ENCODE measurements at regions not wholly inside any gene's neighbourhood (a gene's known extent, or its start where the extent isn't known, plus 50 kb on each side); places are given as distances from the start of the nearest gene placed in this dataset.

DNA sequence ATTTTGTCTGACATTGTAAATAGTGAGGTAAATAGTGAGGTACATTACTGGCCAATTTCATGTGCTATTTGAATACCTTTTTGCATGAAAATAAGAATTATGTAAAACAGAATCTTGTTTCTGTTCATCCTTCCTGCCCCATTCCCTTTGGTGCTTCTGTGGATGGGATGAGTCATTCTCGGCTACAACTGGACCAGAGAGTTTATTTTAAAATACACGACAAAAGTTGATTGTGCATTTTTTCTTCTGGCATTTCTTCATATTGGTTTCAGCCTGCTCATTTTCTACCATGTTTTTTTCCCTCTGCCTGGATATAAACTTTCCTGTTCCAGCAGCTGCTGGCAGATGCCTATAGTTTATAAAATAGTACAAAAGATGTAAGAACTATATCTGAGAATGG, 107.5 kb downstream of the CYSLTR2 start:
- no peak for DNase-seq

DNA sequence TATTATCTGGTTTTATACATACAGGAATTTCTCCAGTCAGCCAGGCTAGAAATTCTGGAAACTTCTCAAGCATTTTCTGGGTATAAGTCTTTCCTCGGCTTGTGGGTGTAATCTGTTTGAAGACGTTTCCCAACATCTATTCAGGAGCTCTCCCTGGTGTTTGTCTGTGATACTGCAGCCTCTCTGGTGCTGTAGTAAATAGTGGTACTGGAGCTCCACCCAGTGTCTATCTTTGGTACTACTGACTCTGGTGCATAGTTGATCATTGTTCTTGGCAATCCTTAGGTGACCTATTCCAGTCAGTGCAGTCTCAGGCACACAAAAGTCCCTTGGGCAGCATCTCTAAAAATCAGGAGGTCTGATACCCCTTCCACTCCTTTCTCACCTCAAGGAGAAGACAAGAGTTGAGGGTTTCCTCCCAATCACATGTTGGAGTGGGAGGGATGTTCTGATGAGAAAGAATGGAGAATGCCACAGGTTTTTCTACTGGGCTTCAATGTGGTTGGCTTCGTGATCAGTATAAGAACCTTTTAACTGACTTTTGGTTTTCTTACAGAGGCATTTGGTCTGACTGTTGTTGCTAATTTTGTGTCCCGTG, 115.5 kb downstream of the CYSLTR2 start:
- DNase-seq = peak; percentile 55

DNA sequence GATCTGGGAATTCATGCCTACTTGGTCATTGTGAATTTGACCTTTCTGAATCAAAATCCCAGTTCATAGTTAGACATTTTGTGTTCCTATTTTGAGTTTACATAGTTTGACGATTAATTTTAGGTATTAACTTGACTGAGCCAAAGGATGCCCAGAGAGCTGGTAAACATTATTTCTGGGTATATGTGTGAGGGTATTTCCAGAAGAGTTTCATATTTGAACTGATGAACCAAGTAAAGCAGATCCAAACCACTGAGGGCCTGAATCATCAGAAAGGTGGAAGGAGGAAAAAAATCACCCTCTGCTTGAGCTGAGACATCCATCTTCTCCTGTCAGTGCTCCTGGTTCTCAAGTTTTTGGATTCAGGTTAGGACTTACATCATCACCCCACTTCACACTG, 116.6 kb downstream of the CYSLTR2 start:
- no peak for DNase-seq

DNA sequence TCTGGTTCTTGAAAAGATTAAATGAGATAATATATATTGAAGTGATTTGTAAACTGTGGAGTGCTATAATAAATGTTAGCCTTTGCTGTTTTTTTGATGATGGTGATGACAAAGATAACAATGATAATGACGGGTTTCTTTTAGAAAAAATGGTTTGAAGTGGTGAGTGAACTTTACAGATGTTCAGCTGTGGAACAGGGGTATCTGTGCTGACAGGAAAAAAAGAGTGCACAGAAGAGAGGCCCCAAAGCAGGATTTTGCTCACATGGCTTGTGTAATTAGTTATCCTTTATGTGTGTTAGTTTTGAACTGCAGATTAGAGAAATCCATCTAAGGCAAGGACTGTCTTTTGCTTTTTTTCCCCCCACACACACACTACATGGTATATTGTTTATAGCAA, 119.2 kb downstream of the CYSLTR2 start:
- no peak for DNase-seq

DNA sequence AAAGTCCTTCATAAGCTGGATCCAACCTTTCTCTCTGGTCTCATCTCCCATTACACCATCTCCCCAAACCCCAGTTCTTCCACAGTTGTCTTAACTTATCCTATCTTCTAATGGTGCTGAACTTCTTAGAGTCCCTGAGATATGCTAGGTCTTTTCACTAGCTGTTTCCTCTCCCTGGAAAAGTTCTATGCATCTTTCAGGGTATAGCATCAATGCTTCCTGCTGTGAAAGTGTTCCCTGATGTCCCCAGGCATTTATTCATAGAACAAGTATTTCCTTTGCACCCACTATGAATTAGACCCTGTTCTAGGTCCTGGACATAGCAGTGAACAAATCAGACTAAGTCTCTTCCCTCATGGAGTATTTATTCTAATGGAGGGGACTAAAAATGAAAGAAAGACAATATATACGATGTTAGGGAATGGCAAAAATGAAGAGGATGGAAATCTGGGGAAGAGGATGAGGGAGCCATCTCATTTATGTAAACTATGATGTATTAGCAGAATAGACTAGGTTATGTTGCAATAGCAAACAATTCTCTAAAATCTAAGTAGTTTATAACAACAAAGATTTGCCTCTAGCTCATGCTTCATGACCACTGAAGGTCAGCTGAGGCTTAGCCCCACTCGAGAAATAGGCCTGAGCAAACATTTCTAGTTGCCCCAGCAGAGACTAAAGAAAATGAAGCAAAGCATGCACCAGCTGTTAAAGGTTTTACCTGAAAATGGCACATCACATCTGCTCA, 120.0 kb downstream of the CYSLTR2 start:
- no peak for DNase-seq

DNA sequence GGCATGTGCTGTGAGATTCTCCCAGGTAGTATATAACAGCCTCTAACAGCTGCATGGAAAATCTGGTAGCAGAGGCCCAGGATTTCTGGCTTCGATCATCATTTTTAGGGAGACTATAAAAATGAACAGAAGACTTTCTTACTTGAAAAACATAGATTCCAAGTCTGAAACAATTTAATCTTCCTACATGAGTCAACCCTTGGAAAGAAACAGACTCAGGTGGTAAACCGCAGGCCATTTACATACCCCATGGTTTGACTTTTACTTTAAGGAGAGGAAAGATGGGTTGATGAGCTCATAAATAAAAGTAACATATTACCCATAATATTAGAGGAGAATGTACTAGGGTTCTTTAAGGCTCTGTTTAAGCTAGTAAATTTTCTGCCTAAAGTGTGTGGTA, 121.6 kb downstream of the CYSLTR2 start:
- no peak for DNase-seq

DNA sequence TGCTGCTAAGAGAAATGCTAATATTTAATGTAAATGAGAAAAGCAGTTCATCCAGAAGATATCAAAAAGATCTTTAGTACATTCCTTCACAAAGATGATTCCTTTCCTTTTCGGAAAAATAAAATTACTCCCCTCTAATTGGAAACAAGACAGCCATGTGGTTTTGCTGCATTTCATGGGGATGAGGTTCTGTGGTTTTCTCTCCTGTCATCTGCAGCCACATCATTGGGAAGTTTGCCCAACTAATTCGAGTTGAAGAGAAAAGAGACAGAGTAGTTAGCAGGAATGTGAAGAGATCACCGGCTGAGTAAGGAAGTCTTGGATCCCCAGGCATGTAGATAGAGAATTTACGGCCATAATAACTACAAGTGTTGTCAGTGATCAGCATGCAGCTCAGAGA, 122.1 kb downstream of the CYSLTR2 start:
- no peak for DNase-seq

DNA sequence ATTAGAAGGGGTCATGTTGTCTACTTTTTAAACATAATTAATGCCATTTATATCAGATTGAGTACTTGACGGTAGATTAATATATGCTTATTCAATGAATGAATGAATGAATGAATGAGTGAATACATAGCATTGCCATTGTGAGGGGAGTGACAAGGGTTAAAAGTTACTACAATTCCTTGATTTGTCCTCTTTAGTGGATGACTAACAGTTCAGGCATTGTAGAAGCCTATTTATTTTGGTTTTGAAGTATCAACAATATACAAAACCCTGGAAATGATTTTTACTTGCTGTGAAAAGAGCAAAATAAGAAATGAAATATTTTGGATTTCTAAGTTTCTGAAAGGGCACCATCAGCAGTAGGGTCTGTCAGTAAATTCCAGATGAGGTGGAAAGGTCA, 122.7 kb downstream of the CYSLTR2 start:
- DNase-seq = no peak

DNA sequence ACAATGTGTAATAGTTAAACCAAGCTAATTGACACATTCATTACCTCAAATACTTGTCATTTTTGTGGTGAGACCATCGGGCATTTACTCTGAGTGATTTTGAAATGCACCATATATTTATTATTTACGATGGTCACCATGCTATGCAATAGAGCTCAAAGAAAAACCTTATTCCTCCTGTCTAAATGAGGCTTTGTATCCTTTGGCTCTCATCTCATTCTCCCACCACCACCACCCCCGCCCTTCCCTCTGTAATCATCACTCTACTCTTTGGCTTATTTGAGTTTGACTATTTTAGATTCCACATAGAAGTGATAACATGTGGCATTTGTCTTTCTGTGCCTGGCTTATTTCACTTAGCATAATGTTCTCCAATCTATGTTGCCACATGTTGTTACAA, 124.9 kb downstream of the CYSLTR2 start:
- DNase-seq = no peak

DNA sequence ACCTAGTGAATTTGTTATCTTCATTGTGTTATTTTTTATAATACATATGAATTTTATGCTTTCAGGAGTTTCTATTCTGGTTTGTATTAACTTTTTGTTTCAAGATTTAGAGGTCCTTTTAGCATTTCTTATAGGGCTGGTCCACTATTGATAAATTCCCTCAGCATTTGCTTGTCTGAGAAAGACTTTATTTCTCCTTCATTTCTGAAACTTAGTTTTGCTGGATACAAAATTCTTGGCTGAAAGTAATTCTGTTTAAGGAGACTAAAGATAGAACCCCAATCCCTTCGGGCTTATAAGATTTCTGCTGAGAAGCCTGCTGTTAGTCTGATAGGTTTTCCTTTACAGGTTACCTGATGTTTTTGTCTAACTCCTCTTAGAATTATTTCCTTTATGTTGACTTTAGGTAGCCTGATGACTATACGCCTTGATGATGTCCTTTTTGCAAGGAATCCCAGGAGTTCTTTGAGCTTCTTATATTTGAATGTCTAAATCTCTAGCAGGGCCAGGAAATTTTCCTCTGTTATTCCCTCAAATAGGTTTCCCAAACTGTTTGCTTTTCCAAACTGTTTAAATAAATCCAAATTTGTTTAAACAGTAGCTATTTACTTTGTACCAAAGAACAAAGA, 127.1 kb downstream of the CYSLTR2 start:
- DNase-seq = no peak

DNA sequence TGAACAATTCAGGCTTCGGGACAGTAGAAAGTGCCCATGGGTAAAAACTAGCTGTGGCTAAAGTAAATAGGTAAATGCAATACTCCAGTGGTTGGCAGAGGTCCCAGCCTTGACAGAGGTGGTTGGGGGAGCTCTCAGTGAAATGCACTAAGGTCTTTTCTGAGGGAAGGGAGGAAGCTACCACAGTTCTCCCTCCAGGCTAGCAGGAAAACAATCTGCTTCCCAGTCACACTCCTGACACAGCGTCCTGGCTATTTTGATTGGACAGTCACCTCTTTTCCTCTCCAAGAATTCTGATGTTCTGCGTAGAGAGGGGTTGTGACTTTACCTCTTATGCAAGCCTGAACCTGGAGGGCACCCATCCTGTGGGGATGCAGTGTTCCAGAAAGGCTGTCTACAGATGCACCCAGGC, 128.7 kb downstream of the CYSLTR2 start:
- DNase-seq = no peak

DNA sequence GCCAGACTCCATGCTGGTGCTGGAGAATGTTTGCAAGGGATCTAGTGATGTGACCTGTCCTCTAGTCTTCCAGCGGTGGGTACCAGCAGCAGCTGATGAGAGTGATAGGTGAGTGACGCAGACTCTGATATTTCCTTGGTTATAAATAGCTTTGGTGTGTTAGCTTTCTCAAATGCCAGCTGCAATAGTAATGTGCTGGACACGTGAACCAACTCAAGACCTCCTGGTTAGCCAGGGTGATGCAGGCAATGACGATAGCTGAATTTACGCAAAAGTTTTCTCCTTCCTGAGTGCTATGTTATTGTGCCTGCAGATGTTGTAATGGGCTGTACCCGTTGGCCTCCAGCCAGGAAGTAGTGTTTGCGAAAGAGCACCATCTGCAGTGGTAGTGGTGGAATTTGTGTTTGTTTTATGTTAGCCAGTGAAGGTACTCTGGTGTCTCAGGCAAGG, 129.5 kb downstream of the CYSLTR2 start:
- DNase-seq = no peak

DNA sequence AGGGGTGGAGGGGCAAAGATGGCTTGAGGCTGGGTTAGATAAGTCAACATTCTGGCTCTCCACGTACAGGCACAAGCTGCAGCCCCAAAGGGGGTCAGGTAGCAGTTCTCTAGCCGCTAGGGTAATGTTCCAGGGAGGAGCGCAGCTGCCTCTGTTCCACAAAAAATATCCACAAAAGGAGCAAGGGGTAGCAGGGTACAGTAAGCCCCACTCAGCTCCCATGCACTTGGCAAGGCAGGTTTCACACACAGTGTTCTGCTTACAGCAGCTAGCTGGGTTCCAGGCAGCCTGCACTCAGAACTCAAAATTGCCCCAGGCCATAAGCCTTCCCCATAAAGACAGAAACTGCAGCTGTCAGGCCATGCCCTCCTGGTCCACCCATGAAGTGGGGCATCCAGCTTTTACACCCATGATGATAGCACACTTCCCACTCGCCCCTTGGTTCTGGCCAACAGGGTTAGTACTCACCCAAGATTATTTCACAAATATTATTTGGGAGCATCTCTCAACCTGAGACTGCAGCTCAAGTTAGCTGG, 130.0 kb downstream of the CYSLTR2 start:
- no peak for DNase-seq

DNA sequence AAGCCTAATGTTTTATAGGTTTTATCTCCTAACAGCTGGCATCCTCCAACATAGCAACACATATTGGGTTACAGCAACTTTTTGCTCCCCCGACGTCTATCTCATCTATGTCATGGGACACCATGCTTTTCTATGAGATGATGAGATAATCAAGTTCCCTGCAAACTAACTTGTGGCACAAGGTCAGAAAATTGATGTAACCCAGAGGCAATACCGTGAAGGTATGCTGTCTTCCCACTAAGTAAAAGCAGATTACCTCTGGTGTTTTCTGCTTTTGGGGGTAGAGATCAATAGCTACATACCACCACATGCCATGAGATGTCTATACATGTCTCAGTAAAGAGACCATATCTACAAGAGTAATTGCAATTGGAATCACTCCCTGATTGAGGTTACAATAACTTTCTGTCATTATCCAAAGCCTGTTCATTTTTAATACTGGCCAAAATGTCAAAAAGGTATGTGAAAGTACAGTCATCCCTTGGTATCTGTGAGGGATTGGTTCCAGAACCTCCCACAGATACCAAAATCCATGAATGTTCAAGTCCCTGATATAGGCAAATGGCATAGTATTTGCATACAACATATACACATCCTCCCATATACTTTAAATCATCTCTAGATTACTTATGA, 131.3 kb downstream of the CYSLTR2 start:
- no peak for DNase-seq

DNA sequence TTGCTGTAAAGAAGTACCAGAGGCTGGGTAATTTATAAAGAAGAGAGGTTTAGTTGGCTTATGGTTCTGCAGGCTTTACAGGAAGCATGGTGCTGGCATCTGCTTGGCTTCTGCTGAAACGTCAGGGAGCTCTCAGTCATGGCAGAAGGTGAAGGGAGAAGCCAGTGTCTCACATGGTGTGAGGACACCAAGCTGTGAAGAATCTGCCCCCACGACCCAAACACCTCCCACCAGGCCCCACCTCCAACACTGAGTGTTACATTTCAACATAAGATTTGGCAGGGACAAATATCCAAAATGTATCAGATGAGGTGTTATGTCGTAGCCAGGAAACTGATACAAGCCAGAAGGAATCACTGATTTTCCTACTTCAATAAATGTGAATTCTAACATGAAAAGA, 136.5 kb downstream of the CYSLTR2 start:
- DNase-seq = no peak

DNA sequence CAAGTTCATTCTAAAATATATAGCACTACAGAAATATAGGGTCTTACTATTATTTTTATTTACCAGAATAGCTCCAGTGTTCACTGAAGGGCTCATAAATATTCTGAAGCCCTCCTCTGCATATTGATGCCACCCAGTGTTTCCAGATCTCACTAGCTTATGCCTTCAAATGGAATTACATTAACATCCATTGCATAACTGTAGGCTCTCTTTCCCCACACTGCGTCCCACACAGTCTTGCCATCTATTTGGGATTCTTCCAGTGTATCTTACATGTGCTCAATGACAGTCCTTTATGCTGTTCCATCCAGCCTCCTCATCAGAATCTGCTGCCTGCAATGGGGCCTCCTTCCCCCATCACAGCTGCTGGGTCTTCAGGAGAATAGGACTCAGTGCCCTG, 137.2 kb downstream of the CYSLTR2 start:
- DNase-seq = no peak

DNA sequence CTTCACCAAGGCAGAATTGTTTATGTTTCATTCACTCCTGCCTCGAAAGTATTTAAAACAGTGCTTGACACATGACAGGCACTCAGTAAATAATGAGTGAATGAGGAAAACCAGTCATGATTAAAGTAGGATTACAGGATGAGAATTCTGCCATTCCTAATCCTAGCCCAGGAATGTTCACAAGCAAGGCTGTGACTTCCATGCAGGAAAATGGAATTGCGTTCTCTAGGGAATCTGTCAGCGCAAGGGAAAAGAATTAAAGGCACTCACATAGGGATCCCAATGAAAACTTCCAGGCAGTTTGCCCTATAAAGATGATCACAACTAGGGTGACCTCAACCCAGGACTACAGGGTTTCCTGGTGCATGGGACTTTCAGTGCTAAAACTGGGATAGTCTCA, 143.4 kb downstream of the CYSLTR2 start:
- no peak for DNase-seq

DNA sequence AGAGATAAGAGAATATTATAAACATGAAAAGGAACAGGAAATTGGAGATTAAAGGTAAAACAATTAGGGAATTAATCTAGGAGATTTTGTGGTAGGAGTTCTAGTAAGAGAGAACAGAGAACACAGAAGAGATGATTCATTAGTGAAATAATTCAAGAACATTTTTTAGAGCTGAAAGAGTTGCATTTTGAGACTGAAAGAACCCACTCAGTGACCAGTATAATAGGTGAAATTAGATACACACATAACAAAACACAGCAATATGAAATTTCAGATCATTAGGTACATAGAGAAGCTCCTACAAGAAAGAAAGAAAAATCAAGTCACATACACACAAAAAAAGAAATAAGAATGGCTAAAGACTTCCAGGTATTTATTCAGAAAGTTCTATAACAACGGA, 144.0 kb downstream of the CYSLTR2 start:
- no peak for DNase-seq

DNA sequence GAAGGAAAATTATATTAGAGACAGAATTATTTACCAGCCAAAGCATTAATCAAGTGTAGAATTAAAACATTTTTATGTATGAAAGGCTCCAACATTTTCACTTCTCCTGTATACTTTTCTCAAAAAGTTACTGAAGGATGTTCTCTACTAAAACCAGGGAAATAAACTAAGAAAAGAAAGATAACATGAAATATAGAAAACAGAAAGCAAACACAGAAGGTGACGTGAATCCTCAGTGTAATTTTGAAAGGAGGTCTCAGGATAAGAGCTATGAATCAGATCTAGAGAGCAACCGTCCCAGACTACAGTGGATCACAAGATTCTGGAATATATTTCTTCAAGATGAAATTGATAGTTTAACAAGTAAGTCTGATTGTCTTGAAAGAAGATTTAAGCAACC, 144.5 kb downstream of the CYSLTR2 start:
- DNase-seq = no peak

DNA sequence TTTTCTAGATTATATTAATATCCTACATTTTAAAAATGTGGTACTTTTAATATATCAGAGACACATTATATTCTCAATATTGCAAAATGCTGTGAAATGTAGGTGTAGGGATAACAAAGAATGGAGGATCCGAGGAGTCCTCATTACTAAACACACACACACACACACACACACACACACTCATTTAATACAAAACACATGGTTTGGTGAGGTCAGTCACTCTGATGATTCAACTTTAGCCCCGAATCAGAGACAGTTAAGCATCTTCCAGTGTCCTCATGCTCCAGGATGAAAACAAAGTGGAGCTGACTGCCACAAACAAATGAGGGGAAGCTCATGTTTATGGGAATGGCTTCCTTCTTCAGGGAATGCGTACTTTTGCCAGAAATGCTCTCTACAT, 147.5 kb downstream of the CYSLTR2 start:
- no peak for DNase-seq

DNA sequence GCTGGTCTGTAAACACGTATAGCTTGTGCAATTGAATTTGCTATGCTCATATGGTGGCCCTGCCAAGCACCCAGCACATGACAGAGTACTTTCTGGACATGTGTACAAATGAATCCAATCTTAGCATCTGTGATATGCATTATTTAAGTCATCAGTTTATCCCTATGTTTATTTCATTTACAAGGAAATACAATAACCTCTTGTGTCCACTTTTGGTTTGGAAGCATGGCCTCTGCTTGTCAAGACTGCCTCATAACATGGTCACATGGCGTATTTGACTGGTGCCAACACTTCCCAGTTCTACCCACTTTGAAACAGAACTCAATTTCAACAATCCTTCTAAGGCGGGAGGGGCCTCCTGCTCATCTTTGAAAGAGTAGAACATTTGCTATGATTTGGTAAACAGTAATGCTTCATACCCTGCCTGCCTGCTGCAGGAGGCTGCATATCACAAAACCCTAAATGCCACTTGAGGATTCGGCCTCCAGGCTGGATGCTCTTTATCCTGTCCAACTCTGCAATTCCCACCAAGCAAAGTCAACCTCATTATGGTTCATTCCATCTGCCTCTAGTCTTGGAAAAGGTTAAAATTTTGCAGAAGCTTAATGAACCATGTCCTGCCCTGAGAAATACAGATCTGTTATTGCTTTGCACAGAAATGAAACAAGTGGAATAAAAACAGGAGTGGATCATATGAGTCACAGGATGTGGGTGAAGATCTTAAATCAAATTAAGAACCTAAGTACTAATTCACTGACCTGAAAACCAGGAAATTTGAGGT, 151.3 kb downstream of the CYSLTR2 start:
- DNase-seq = no peak

DNA sequence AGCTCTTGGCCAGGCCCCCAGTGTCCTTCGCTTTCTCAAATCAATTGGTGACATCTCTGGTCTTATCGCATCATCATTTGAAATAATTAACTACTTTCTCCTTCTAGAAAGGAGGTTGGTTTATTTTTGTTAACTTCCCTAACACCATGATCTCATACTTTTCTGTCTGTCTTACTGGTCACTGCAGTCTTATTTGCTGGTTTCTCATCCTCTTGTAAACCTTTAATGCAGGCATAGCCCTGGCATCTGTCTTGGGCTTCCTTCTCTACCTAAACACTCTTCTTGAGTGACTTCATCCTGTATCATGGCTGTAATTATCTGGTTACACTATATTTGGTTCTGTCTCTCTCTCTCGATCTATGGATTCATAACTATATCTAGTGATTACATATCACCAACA, 152.8 kb downstream of the CYSLTR2 start:
- no peak for DNase-seq

DNA sequence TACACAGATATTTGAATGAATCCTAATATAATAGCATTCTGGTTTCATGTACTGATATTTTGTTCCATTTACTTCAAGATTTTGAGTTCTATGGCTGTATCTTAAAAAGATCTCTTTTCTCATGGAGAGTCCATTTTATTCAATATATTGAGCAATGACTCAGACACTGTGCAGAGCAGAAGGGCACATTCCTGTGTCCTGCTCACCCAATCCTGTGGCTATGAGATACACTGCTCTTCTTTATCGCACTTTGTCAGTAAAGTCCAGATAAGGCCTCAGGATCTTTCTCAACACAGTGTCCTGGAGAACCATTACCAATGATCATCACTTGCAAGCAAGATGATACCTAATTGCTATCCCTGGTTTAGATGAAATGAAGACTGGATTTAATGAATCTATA, 155.0 kb downstream of the CYSLTR2 start:
- no peak for DNase-seq

All from activated T-cell treated with anti-CD3 and anti-CD28 coated beads, Interleukin-2, amount 50 U/mL, for 1 hour (primary cell).